Pancreas (tissue), 10 donors: ENCODE measurements at regions not wholly inside any gene's neighbourhood (a gene's known extent, or its start where the extent isn't known, plus 50 kb on each side); places are given as distances from the start of the nearest gene placed in this dataset.
"Not testable (repeated sequence)": the region's sequence is repeated elsewhere in the genome, so short reads cannot be mapped to it uniquely, and the experiment has no call there.

Experiments used
- ATAC-seq, 4 donors: fragments of 200-7000 bp; cut with Tn5 transposase; one replicate each; pipeline versions ENCODE4 v1.8.0 to v1.9.1; 2020; ENCODE audit warnings: mild to moderate bottlenecking in 4 of 4, moderate library complexity in 4 of 4
- DNase-seq, 6 donors: peaks; one replicate each; pipeline ENCODE4 v3.0.0-alpha.2; 2020
- FAIRE-seq: peaks from 2 replicates; lab custom pipeline; 2012; peaks lifted over from hg19 to GRCh38; lab: Jason Lieb, UNC
- H3K27ac ChIP-seq, 4 donors: fragments of 200-600 bp; sonication (generic); 1 replicate in 3 of 4; 2 replicates in 1 of 4; pipeline versions ENCODE4 v1.5.0 to v1.8.0; 2020
- H3K27me3 ChIP-seq, 4 donors: fragments of 200-600 bp; one replicate each; pipeline ENCODE4 v1.8.0; 2021
- H3K36me3 ChIP-seq, 3 donors: fragments of 200-600 bp; sonication (generic) in 1 of 3; one replicate each; pipeline versions ENCODE4 v1.5.0 to v1.8.0; 2020 to 2021
- H3K4me1 ChIP-seq, 3 donors: fragments of 200-600 bp; one replicate each; pipeline ENCODE4 v1.8.0; 2021
- H3K4me3 ChIP-seq, 4 donors: fragments of 200-600 bp; sonication (generic) in 2 of 4; one replicate each; pipeline versions ENCODE4 v1.5.0 to v1.8.0; 2020 to 2021
- H3K9me3 ChIP-seq, 4 donors: fragments of 200-600 bp; one replicate each; pipeline ENCODE4 v1.8.0; 2021
- CTCF ChIP-seq, 4 donors: fragments of 200-600 bp; sonication (generic) in 3 of 4; IDR thresholded peaks; one replicate each; pipeline versions ENCODE4 v1.5.0 to v1.8.0; 2021; ENCODE audit warnings: antibody characterized with exemption in 4 of 4
- WGBS, 2 donors: extraction: QIAGEN DNeasy Blood & Tissue Kit; methylation state at CpG; one replicate each; pipeline ENCODE4 v1.1.7; 2013; 5-methylcytosine and 5-hydroxymethylcytosine counted together
- intact Hi-C, 3 donors: fragments of 100-400 bp; cut with DNase I; formaldehyde crosslinking; loops; one replicate each; pipeline versions ENCODE4 v1.11.1 to v1.14.2; 2022
- donor health status: healthy with polysubstance abuse.
- donor health status: DM: no; HTN: no; CAD: no; lungs with moderate emphysema.
- donor health status: DM: no; HTN: no; CAD: no.
- donor health status: control.
- donor health status: control.
- donor health status: Bipolar disorder and iron deficiency.
- donor health status: DM: yes; HTN: yes; CAD: no.
- donor health status: DM: no; HTN: no; CAD: no.
- donor health status: DM: no; HTN: no; CAD: no.
- donor health status: DM: yes; HTN: yes; CAD: no.

GRCh38 chr6:8619853-8620252 lies 184.5 kb upstream of the SLC35B3 start:
- H3K27me3 ChIP-seq: no peaks in the 10 kb centered on the region
- TF ChIP-seq CTCF (IDR thresholded peaks at IDR 0.05): no peak
- no peaks in the 10 kb centered on the region for H3K4me1 ChIP-seq
- intact Hi-C loops: no loop called here
- H3K36me3 ChIP-seq: no peaks in the 10 kb centered on the region
- H3K4me3 ChIP-seq: no peak overlapping the region
- DNase-seq (no peak), FAIRE-seq (no peak), ATAC-seq (no peak)
- no peaks in the 10 kb centered on the region for H3K9me3 ChIP-seq
- 81 to 90% methylated on average over 8 of the region's 8 CpGs for WGBS, 2 donors
- no peak overlapping the region for H3K27ac ChIP-seq

DNA sequence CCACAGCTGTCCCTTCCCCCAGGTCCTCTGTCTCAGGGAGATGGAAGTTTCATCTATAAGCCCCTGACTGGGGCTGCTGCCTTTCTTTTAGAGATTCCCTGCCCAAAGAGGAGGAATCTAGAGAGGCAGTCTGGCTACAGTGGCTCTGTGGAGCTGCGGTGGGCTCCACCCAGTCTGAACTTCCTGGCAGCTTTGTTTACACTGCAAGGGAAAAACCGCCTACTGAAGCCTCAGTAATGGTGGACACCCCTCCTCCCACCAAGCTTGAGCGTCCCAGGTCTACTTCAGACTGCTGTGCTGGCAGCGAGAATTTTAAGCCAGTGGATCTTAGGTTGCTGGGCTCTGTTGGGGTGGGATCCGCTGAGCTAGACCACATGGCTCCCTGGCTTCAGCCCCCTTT lies 184.1 kb upstream of the SLC35B3 start:
- FAIRE-seq, intact Hi-C loops, ATAC-seq, H3K4me3 ChIP-seq, DNase-seq, H3K27me3 ChIP-seq, H3K36me3 ChIP-seq, H3K27ac ChIP-seq, H3K4me1 ChIP-seq, H3K9me3 ChIP-seq: not testable (repeated sequence)
- 73 to 78% methylated on average over 5 of the region's 5 CpGs for WGBS, 2 donors

- Histone ChIP-seq H3K9me3 (no peaks in the 10 kb centered on the region), H3K27me3 (no peaks in the 10 kb centered on the region), H3K36me3 (no peaks in the 10 kb centered on the region), H3K4me1 (no peaks in the 10 kb centered on the region), H3K27ac (no peak overlapping the region), H3K4me3 (no peak overlapping the region)
- DNase-seq (no peak), ATAC-seq (no peak), FAIRE-seq (no peak)
- intact Hi-C loops: no loop called here
- 73 to 79% methylated on average over 5 of the region's 5 CpGs for WGBS, 2 donors
- TF ChIP-seq CTCF (IDR thresholded peaks at IDR 0.05): no peak
Observed at GRCh38 chr6:8608737-8609136, 173.4 kb upstream of the SLC35B3 start.

DNA sequence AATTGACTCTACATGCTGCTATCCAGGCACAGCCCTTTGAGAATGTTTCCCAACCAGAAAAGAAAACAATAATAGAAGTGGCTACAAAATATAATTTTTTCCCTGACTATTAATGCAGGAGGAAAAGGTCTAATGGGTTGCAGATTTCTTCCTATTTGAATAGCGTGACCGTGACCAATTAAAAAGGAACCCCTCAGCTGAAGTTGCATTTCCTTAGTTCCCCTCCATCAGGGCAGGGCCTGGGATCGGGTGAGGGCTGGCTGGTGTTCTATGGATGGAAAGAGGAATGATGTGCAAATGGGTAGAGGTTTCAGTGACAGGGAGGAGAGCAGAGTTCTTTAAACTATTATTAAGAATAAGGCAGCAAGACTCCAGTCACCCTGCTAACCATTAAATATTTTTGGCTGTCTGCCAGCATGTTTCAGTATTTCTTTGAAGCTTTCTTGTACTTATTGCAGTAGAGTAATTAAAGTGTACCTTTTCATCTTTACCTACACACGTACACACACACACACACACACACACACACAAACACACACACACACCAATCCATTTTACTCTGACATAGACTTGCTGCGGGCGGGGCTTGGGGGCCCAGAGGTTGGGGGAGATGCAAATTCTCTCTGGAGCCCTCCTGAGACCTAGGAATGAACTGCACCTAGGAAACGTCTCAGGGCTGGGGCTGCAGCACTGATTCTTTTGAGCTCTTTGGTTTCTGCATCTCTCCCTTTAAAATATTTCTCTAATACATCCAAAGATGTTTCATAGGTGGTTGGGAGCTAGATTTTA lies 154.8 kb upstream of the SLC35B3 start:
- no peak for ATAC-seq
- no peaks in the 10 kb centered on the region for H3K36me3 ChIP-seq
- FAIRE-seq: no peak
- no peaks in the 10 kb centered on the region for H3K9me3 ChIP-seq
- no peak for DNase-seq
- no peak overlapping the region for H3K27ac ChIP-seq
- intact Hi-C loops: no loop called here
- H3K4me3 ChIP-seq: no peak overlapping the region
- WGBS, 2 donors: 35 to 38% methylated on average over 7 of the region's 7 CpGs
- no peaks in the 10 kb centered on the region for H3K4me1 ChIP-seq
- H3K27me3 ChIP-seq: no peaks in the 10 kb centered on the region
- no peak for TF ChIP-seq CTCF (IDR thresholded peaks at IDR 0.05)

DNA sequence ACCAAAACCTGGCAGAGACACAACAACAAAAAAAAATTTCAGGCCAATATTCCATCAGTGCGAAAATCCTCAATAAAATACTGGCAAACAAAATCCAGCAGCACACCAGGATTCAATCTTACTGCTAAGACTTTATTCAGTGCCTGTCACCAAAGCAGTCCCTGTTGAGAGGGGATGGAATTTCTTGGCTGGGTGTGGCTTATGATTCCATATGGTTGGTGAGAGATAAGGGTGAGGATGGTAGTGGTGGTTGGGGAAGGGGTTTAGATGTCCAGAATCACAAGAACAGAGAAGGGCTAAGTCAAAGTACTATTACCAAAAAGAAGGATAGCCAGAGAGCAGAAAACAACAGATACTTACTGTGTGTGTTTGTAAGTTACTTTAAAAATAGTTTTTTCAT lies 152.8 kb upstream of the SLC35B3 start:
- Histone ChIP-seq H3K9me3 (no peaks in the 10 kb centered on the region), H3K27me3 (no peaks in the 10 kb centered on the region), H3K4me3 (no peak overlapping the region), H3K27ac (no peak overlapping the region), H3K4me1 (no peaks in the 10 kb centered on the region), H3K36me3 (no peaks in the 10 kb centered on the region)
- ATAC-seq: no peak
- no peak for FAIRE-seq
- WGBS, 2 donors: 95 to 100% methylated on average over 1 of the region's 1 CpG
- no peak for TF ChIP-seq CTCF (IDR thresholded peaks at IDR 0.05)
- intact Hi-C loops: no loop called here
- DNase-seq: no peak
